CD14-positive monocyte (primary cell): ENCODE measurements at regions not wholly inside any gene's neighbourhood (a gene's known extent, or its start where the extent isn't known, plus 50 kb on each side); places are given as distances from the start of the nearest gene placed in this dataset.

Source experiments
- DNase-seq, 3 donors: peaks; one replicate each; pipeline ENCODE4 v3.0.0-alpha.2; 2011 to 2022
- H2AFZ ChIP-seq: 2 replicates; pipeline ENCODE4 v1.6.0; 2012; ENCODE audit warnings: mild to moderate bottlenecking, low read depth, low read length, inconsistent platforms; ENCODE audit not compliant: insufficient read depth, poor library complexity, severe bottlenecking
- H3K27ac ChIP-seq, 2 donors: 1 replicate in 1 of 2; 2 replicates in 1 of 2; pipeline ENCODE4 v1.5.1; 2012 to 2013; ENCODE audit warnings: low read length in 2 of 2, control low read depth in 1 of 2, inconsistent platforms in 1 of 2, low read depth in 1 of 2, mild to moderate bottlenecking in 1 of 2
- H3K27me3 ChIP-seq, 2 donors: one replicate each; pipeline versions ENCODE4 v1.6.0 to v1.6.1; 2011 to 2013; ENCODE audit warnings: low read length in 2 of 2; ENCODE audit not compliant: control insufficient read depth in 2 of 2, insufficient read depth in 2 of 2
- H3K36me3 ChIP-seq, 2 donors: replicated peaks in 1 of 2; 1 replicate in 1 of 2; 2 replicates in 1 of 2; pipeline versions ENCODE4 v1.5.1 to v1.6.1; 2012 to 2013; ENCODE audit warnings: low read length in 2 of 2, control low read depth in 1 of 2, inconsistent platforms in 1 of 2, mild to moderate bottlenecking in 1 of 2; ENCODE audit not compliant: insufficient read depth in 2 of 2, control insufficient read depth in 1 of 2
- H3K4me1 ChIP-seq, 2 donors: 1 replicate in 1 of 2; 2 replicates in 1 of 2; pipeline versions ENCODE4 v1.5.1 to v1.6.1; 2012 to 2013; ENCODE audit warnings: low read length in 2 of 2, control low read depth in 1 of 2, inconsistent platforms in 1 of 2, mild to moderate bottlenecking in 1 of 2, moderate library complexity in 1 of 2; ENCODE audit not compliant: insufficient read depth in 2 of 2, control insufficient read depth in 1 of 2
- H3K4me2 ChIP-seq: replicated peaks from 2 replicates; pipeline ENCODE3; 2012; ENCODE audit warnings: low read length, moderate library complexity, mild to moderate bottlenecking; ENCODE audit not compliant: poor library complexity, severe bottlenecking; ENCODE audit errors: extremely low read depth
- H3K4me3 ChIP-seq, 3 experiments: fragments of 200-600 bp in 1 of 3; sonication (generic) in 1 of 3; replicated peaks in 1 of 3; 1 replicate in 2 of 3; 2 replicates in 1 of 3; pipeline ENCODE4 v1.5.1; 2011 to 2013; ENCODE audit warnings: low read length in 3 of 3, mild to moderate bottlenecking in 3 of 3, control low read depth in 2 of 3, low read depth in 2 of 3, inconsistent platforms in 1 of 3, moderate library complexity in 1 of 3
- H3K79me2 ChIP-seq: 2 replicates; pipeline ENCODE4 v1.6.0; 2012; ENCODE audit warnings: mild to moderate bottlenecking, control low read depth, inconsistent platforms, low read length, moderate library complexity; ENCODE audit not compliant: insufficient read depth
- H3K9ac ChIP-seq: 2 replicates; pipeline ENCODE4 v1.6.0; 2017; ENCODE audit warnings: low read length, mild to moderate bottlenecking; ENCODE audit not compliant: insufficient read depth, poor library complexity, severe bottlenecking
- H3K9me3 ChIP-seq, 2 donors: replicated peaks in 1 of 2; 1 replicate in 1 of 2; 2 replicates in 1 of 2; pipeline versions ENCODE4 v1.5.1 to v1.6.1; 2012 to 2013; ENCODE audit warnings: low read length in 2 of 2, control low read depth in 1 of 2; ENCODE audit not compliant: control insufficient read depth in 1 of 2, insufficient read depth in 1 of 2
- H4K20me1 ChIP-seq: 2 replicates; pipeline ENCODE4 v1.6.0; 2012; ENCODE audit warnings: mild to moderate bottlenecking, low read length, control low read depth, moderate library complexity; ENCODE audit not compliant: insufficient read depth
- H3K27ac Mint-ChIP-seq, 7 donors: one replicate each; pipeline ENCODE4 v1.8.0; 2020; ENCODE audit warnings: mild to moderate bottlenecking in 7 of 7, mixed read lengths in 7 of 7, moderate library complexity in 6 of 7, inconsistent platforms in 2 of 7
- H3K27me3 Mint-ChIP-seq, 3 donors: one replicate each; pipeline ENCODE4 v1.8.0; 2021 to 2022; ENCODE audit warnings: low read depth in 3 of 3, mild to moderate bottlenecking in 3 of 3, mixed read lengths in 3 of 3, moderate library complexity in 3 of 3, inconsistent platforms in 1 of 3
- H3K36me3 Mint-ChIP-seq, 2 donors: one replicate each; pipeline ENCODE4 v1.8.0; 2020; ENCODE audit warnings: mixed read lengths in 2 of 2, inconsistent platforms in 1 of 2, mild to moderate bottlenecking in 1 of 2
- H3K4me1 Mint-ChIP-seq: one replicate; pipeline ENCODE4 v1.8.0; 2020; ENCODE audit warnings: mild to moderate bottlenecking, mixed read lengths
- H3K4me3 Mint-ChIP-seq, 2 donors: one replicate each; pipeline ENCODE4 v1.8.0; 2020; ENCODE audit warnings: mild to moderate bottlenecking in 2 of 2, mixed read lengths in 2 of 2, moderate library complexity in 1 of 2
- H3K9me3 Mint-ChIP-seq, 7 donors: one replicate each; pipeline ENCODE4 v1.8.0; 2020 to 2022; ENCODE audit warnings: mixed read lengths in 7 of 7, mild to moderate bottlenecking in 6 of 7, moderate library complexity in 6 of 7, inconsistent platforms in 2 of 7
- WGBS: methylation state at CpG from one replicate; pipeline ENCODE4 v1.1.5; 2013; ENCODE audit warnings: missing lambda C conversion rate; ENCODE audit not compliant: insufficient coverage; 5-methylcytosine and 5-hydroxymethylcytosine counted together
- intact Hi-C, 2 donors: fragments of 100-400 bp; cut with micrococcal nuclease; formaldehyde crosslinking; loops; one replicate each; pipeline versions ENCODE4 v1.15.0 to v1.15.1; 2023
- TF ChIP-seq, protein P1 (sequence below): fragments of 200-600 bp; IDR thresholded peaks from one replicate; pipeline ENCODE4 v1.8.0; 2022; ENCODE audit warnings: antibody characterized with exemption, mild to moderate bottlenecking

DNA sequence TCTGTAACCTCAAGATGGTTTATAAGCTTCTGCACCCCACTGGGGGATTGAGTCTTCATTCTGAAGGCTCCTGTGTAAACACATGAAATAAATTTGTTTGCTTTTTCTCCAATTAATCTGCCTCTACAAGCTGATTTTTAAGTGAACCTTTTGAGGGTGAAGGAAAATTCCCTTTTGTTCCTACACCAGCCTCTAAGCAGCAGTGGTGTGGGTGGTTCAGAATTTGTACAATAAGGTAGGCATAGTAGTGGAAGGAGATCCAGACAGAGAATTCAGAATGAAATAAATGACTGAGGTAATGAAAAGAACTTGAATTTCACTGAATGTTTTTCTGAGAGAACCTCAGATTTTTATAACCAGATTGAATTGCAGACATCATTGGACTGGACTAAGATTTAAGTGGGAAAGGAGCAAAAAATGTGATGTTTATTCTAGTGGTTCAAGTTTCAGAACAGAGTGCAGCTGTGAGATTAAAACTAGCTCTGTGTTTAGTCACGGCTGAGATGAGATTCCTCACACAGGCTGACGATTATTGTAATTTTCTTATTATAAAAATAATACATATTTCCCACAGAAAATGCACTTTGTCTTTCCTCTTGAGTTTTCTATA, 1162.2 kb downstream of the TYW1 start:
- intact Hi-C loops: no loop called here
- Histone ChIP-seq H3K4me1 (no peaks in the 10 kb centered on the region), H3K27me3 (no peaks in the 10 kb centered on the region), H2AFZ (no peak overlapping the region), H3K9ac (no peak overlapping the region), H3K9me3 (peaks cover 11 to 14% of the 10 kb centered on the region in 2 donors), H4K20me1 (no peaks in the 10 kb centered on the region), H3K27ac (no peak overlapping the region), H3K4me2 (no peak overlapping the region), H3K36me3 (no peaks in the 10 kb centered on the region), H3K79me2 (no peaks in the 10 kb centered on the region), H3K4me3 (no peak overlapping the region)
- Mint-ChIP-seq H3K27me3 (no peaks in the 10 kb centered on the region), H3K4me3 (no peak overlapping the region), H3K4me1 (no peaks in the 10 kb centered on the region), H3K36me3 (no peaks in the 10 kb centered on the region), H3K9me3 (peaks cover 2 to 21% (median 13%) of the 10 kb centered on the region in 7 donors), H3K27ac (no peak overlapping the region)
- TF ChIP-seq, protein P1, sequence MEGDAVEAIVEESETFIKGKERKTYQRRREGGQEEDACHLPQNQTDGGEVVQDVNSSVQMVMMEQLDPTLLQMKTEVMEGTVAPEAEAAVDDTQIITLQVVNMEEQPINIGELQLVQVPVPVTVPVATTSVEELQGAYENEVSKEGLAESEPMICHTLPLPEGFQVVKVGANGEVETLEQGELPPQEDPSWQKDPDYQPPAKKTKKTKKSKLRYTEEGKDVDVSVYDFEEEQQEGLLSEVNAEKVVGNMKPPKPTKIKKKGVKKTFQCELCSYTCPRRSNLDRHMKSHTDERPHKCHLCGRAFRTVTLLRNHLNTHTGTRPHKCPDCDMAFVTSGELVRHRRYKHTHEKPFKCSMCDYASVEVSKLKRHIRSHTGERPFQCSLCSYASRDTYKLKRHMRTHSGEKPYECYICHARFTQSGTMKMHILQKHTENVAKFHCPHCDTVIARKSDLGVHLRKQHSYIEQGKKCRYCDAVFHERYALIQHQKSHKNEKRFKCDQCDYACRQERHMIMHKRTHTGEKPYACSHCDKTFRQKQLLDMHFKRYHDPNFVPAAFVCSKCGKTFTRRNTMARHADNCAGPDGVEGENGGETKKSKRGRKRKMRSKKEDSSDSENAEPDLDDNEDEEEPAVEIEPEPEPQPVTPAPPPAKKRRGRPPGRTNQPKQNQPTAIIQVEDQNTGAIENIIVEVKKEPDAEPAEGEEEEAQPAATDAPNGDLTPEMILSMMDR: no peak
- no peak for DNase-seq
- WGBS: no CpG with 5 or more reads among the region's 2 CpGs

DNA sequence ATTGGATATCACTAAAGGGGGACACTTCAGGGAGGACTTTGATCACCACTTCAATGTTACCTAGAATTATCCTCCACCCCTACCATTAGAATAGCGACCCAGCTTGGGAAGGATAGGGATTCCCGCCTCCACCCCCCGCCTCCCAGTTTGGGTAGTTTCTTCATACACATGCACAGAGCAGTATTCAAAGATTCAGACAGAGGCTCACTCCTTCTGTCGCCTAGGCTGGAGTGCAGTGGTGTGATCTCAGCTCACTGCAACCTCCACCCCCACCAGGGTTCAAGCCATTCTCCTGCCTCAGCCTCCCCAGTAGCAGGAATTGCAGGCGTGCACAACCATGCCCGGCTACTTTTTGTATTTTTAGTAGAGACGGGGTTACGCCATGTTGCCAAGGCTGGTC, 1166.1 kb downstream of the TYW1 start:
- Histone ChIP-seq H3K4me2 (no peak overlapping the region), H3K27ac (no peak overlapping the region), H3K9me3 (peaks cover 5 to 11% of the 10 kb centered on the region in 2 donors), H3K36me3 (no peaks in the 10 kb centered on the region), H3K4me1 (no peaks in the 10 kb centered on the region), H2AFZ (no peak overlapping the region), H4K20me1 (no peaks in the 10 kb centered on the region), H3K9ac (no peak overlapping the region), H3K4me3 (no peak overlapping the region), H3K79me2 (no peaks in the 10 kb centered on the region), H3K27me3 (no peaks in the 10 kb centered on the region)
- Mint-ChIP-seq H3K4me3 (no peak overlapping the region), H3K27me3 (no peaks in the 10 kb centered on the region), H3K36me3 (no peaks in the 10 kb centered on the region), H3K9me3 (peaks cover 0 to 20% (median 8%) of the 10 kb centered on the region in 7 donors), H3K27ac (no peak overlapping the region), H3K4me1 (no peaks in the 10 kb centered on the region)
- no peak for DNase-seq
- intact Hi-C loops: no loop called here
- WGBS: 100% methylated on average over 1 of the region's 8 CpGs
- TF ChIP-seq, protein P1: no peak
